Lower leg skin (tissue), 4 donors: ENCODE measurements at regions not wholly inside any gene's neighbourhood (a gene's known extent, or its start where the extent isn't known, plus 50 kb on each side); places are given as distances from the start of the nearest gene placed in this dataset.

Experiments used
- DNase-seq, 2 donors: peaks; one replicate each; pipeline ENCODE4 v3.0.0-alpha.2; 2019; ENCODE audit warnings: low spot score in 2 of 2
- H3K4me3 ChIP-seq: fragments of 200-600 bp; sonication (generic); 2 replicates; pipeline ENCODE4 v1.5.1; 2017; ENCODE audit warnings: mild to moderate bottlenecking, low read depth; ENCODE audit not compliant: poor library complexity, severe bottlenecking
- CTCF ChIP-seq, 3 donors: fragments of 450-650 bp; IDR thresholded peaks; one replicate each; pipeline ENCODE4 v1.5.1; 2016; ENCODE audit warnings: antibody characterized with exemption in 3 of 3, mild to moderate bottlenecking in 3 of 3, moderate library complexity in 2 of 3
- POLR2A ChIP-seq, 2 donors: fragments of 450-650 bp; IDR thresholded peaks; one replicate each; pipeline ENCODE4 v1.6.1; 2016 to 2017; ENCODE audit warnings: antibody characterized with exemption in 2 of 2, mild to moderate bottlenecking in 1 of 2, moderate library complexity in 1 of 2
- WGBS, 2 donors: methylation state at CpG; one replicate each; pipeline ENCODE4 v1.1.5; 2018; 5-methylcytosine and 5-hydroxymethylcytosine counted together
- intact Hi-C: fragments of 100-400 bp; cut with DNase I; formaldehyde crosslinking; loops from one replicate; pipeline ENCODE4 v1.15.0; 2023; ENCODE audit warnings: low total_unique reads

GRCh38 chrX:127037159-127037558 is 217.6 kb downstream of the PRR32 start:
- intact Hi-C loops, result no loop called here
- TF ChIP-seq CTCF (IDR thresholded peaks at IDR 0.05) (no peak), POLR2A (IDR thresholded peaks at IDR 0.05) (no peak)
- DNase-seq, result no peak
- H3K4me3 ChIP-seq, result no peak overlapping the region
- WGBS, 2 donors, result 41 to 53% methylated on average over 2 of the region's 2 CpGs

GRCh38 chrX:127038065-127038464 is 218.5 kb downstream of the PRR32 start:
- H3K4me3 ChIP-seq, result no peak overlapping the region
- no peak for DNase-seq
- TF ChIP-seq CTCF (IDR thresholded peaks at IDR 0.05), result no peak
- TF ChIP-seq POLR2A (IDR thresholded peaks at IDR 0.05), result no peak
- intact Hi-C loops, result no loop called here
- WGBS, 2 donors, result 25 to 50% methylated on average over 1 of the region's 1 CpG

GRCh38 chrX:127057891-127058619 is 238.5 kb downstream of the PRR32 start:
- intact Hi-C loops, result no loop called here
- TF ChIP-seq CTCF (IDR thresholded peaks at IDR 0.05) (no peak), POLR2A (IDR thresholded peaks at IDR 0.05) (no peak)
- no peak overlapping the region for H3K4me3 ChIP-seq
- no peak for DNase-seq
- WGBS, 2 donors, result 68 to 77% methylated on average over 3 of the region's 3 CpGs

GRCh38 chrX:127085939-127086338 is 266.4 kb downstream of the PRR32 start:
- no peak for DNase-seq
- H3K4me3 ChIP-seq, result no peak overlapping the region
- 83% methylated on average over 2 of the region's 2 CpGs for WGBS, 2 donors
- intact Hi-C loops, result no loop called here
- TF ChIP-seq CTCF (IDR thresholded peaks at IDR 0.05) (no peak), POLR2A (IDR thresholded peaks at IDR 0.05) (no peak)

- 23 to 30% methylated on average over 3 of the region's 3 CpGs for WGBS, 2 donors
- no peak for DNase-seq
- H3K4me3 ChIP-seq, result no peak overlapping the region
- intact Hi-C loops, result no loop called here
- no peak for TF ChIP-seq CTCF (IDR thresholded peaks at IDR 0.05)
- TF ChIP-seq POLR2A (IDR thresholded peaks at IDR 0.05), result no peak
Observed at GRCh38 chrX:127112726-127113125, 293.2 kb downstream of the PRR32 start.

- no peak for DNase-seq
- no peak for TF ChIP-seq POLR2A (IDR thresholded peaks at IDR 0.05)
- WGBS, 2 donors, result 31 to 34% methylated on average over 2 of the region's 2 CpGs
- intact Hi-C loops, result no loop called here
- no peak overlapping the region for H3K4me3 ChIP-seq
Observed at GRCh38 chrX:127124871-127125270, 305.3 kb downstream of the PRR32 start.
